NB4 (cell line): ENCODE measurements at regions not wholly inside any gene's neighbourhood (a gene's known extent, or its start where the extent isn't known, plus 50 kb on each side); places are given as distances from the start of the nearest gene placed in this dataset.

ENCODE experiments used
- CTCF ChIP-seq: IDR thresholded peaks from one replicate; pipeline ENCODE4 v1.5.1; 2012; ENCODE audit warnings: low read depth, low read length
- MAX ChIP-seq: IDR thresholded peaks from 2 replicates; pipeline ENCODE4 v1.6.1; 2011; ENCODE audit warnings: low read depth, low read length
- MYC ChIP-seq: IDR thresholded peaks from 2 replicates; pipeline ENCODE4 v1.6.1; 2011; ENCODE audit warnings: low read depth, low read length
- POLR2A ChIP-seq: IDR thresholded peaks from 2 replicates; pipeline ENCODE4 v1.6.1; 2011; ENCODE audit warnings: mild to moderate bottlenecking; ENCODE audit not compliant: insufficient read length; ENCODE audit errors: extremely low read depth

GRCh38 chr20:39549733-39550132 lies 587.6 kb downstream of the DHX35 start:
- TF ChIP-seq CTCF, result no peak
- TF ChIP-seq MAX, result no peak
- no peak for TF ChIP-seq POLR2A
- no peak for TF ChIP-seq MYC
